ENCODE measurements at regions not wholly inside any gene's neighbourhood (a gene's known extent, or its start where the extent isn't known, plus 50 kb on each side); places are given as distances from the start of the nearest gene placed in this dataset.
"Not testable (repeated sequence)": the region's sequence is repeated elsewhere in the genome, so short reads cannot be mapped to it uniquely, and the experiment has no call there.

GRCh38 chr2:203626247-203626646 is 80.2 kb upstream of the CD28 start:
- TF ChIP-seq CTCF (IDR thresholded peaks at IDR 0.05); EZH2 (IDR thresholded peaks at IDR 0.05; ENCODE audit: borderline replicate concordance, insufficient read depth, low read depth, low read length, poor library complexity, severe bottlenecking): not testable (repeated sequence)
